B cell (primary cell): ENCODE measurements at regions not wholly inside any gene's neighbourhood (a gene's known extent, or its start where the extent isn't known, plus 50 kb on each side); places are given as distances from the start of the nearest gene placed in this dataset.

ENCODE experiments used
- ATAC-seq: fragments of 200-7000 bp; cut with Tn5 transposase; one replicate; pipeline ENCODE4 v1.10.0; 2021; ENCODE audit warnings: low read depth, mild to moderate bottlenecking, moderate number of reproducible peaks, moderate library complexity
- CTCF ChIA-PET: fragments of 350-600 bp; sonication (Branson Sonifier 250); formaldehyde crosslinking; loops from one replicate; lab custom pipeline; 2021; ENCODE audit warnings: antibody characterized with exemption, inconsistent platforms; lab: Charles Lee
- POLR2A ChIA-PET: fragments of 350-600 bp; sonication (Branson Sonifier 250); formaldehyde crosslinking; loops from one replicate; lab custom pipeline; 2021; ENCODE audit warnings: antibody characterized with exemption; lab: Charles Lee
- DNase-seq: peaks from one replicate; pipeline ENCODE4 v3.0.0; 2013
- H2AFZ ChIP-seq: 2 replicates; pipeline ENCODE4 v1.6.1; 2012; ENCODE audit warnings: mild to moderate bottlenecking, low read depth, low read length; ENCODE audit not compliant: insufficient read depth, poor library complexity, severe bottlenecking
- H3K27ac ChIP-seq, 2 donors: 1 replicate in 1 of 2; 2 replicates in 1 of 2; pipeline ENCODE4 v1.5.1; 2012 to 2013; ENCODE audit warnings: low read length in 2 of 2, mild to moderate bottlenecking in 2 of 2, moderate library complexity in 1 of 2
- H3K27me3 ChIP-seq, 4 experiments: fragments of 200-600 bp in 1 of 4; sonication (generic) in 1 of 4; replicated peaks in 1 of 4; 1 replicate in 2 of 4; 2 replicates in 2 of 4; pipeline versions ENCODE4 v1.6.1 to v1.7.0; 2013 to 2016; ENCODE audit warnings: low read length in 3 of 4, mild to moderate bottlenecking in 2 of 4, mixed read lengths in 1 of 4, moderate library complexity in 1 of 4; ENCODE audit not compliant: insufficient read depth in 4 of 4, control insufficient read depth in 3 of 4; ENCODE audit errors: control extremely low read depth in 1 of 4
- H3K36me3 ChIP-seq, 2 experiments: replicated peaks in 1 of 2; 1 replicate in 1 of 2; 2 replicates in 1 of 2; pipeline versions ENCODE4 v1.6.1 to v1.7.1; 2013; ENCODE audit warnings: low read length in 1 of 2; ENCODE audit not compliant: insufficient read depth in 2 of 2, control insufficient read depth in 1 of 2; ENCODE audit errors: control extremely low read depth in 1 of 2, extremely low read depth in 1 of 2
- H3K4me1 ChIP-seq, 2 donors: fragments of 200-600 bp in 1 of 2; sonication (generic) in 1 of 2; 1 replicate in 1 of 2; 2 replicates in 1 of 2; pipeline versions ENCODE4 v1.5.1 to v1.6.1; 2013 to 2017; ENCODE audit warnings: low read length in 2 of 2; ENCODE audit not compliant: control insufficient read depth in 2 of 2, insufficient read depth in 2 of 2
- H3K4me2 ChIP-seq: replicated peaks from 2 replicates; pipeline ENCODE3; 2012; ENCODE audit warnings: mild to moderate bottlenecking, low read depth, low read length; ENCODE audit not compliant: poor library complexity, severe bottlenecking
- H3K4me3 ChIP-seq, 5 experiments: fragments of 200-600 bp in 1 of 5; sonication (generic) in 1 of 5; 1 replicate in 3 of 5; 2 replicates in 2 of 5; pipeline versions ENCODE4 v1.5.1 to v1.7.0; 2011 to 2016; ENCODE audit warnings: low read length in 4 of 5, mild to moderate bottlenecking in 4 of 5, low read depth in 2 of 5, control low read depth in 1 of 5, moderate library complexity in 1 of 5; ENCODE audit not compliant: insufficient read depth in 1 of 5; ENCODE audit errors: control extremely low read depth in 1 of 5, extremely low read depth in 1 of 5
- H3K79me2 ChIP-seq: fragments of 200-600 bp; sonication (generic); one replicate; pipeline ENCODE4 v1.6.0; 2016; ENCODE audit warnings: low read length; ENCODE audit not compliant: control insufficient read depth, insufficient read depth
- H3K9ac ChIP-seq: fragments of 200-600 bp; sonication (generic); 2 replicates; pipeline ENCODE4 v1.6.1; 2017; ENCODE audit warnings: mild to moderate bottlenecking, low read length, moderate library complexity
- H3K9me3 ChIP-seq, 3 donors: one replicate each; pipeline versions ENCODE4 v1.6.1 to v1.7.1; 2013; ENCODE audit warnings: low read length in 2 of 3; ENCODE audit not compliant: control insufficient read depth in 2 of 3, insufficient read depth in 1 of 3; ENCODE audit errors: control extremely low read depth in 1 of 3
- H4K20me1 ChIP-seq: 2 replicates; pipeline ENCODE4 v1.6.0; 2012; ENCODE audit warnings: mild to moderate bottlenecking, low read length; ENCODE audit not compliant: insufficient read depth, control insufficient read depth, poor library complexity, severe bottlenecking
- H3K27ac Mint-ChIP-seq: one replicate; pipeline ENCODE4 v1.8.0; 2021; ENCODE audit warnings: mixed read lengths
- H3K27me3 Mint-ChIP-seq: one replicate; pipeline ENCODE4 v1.8.0; 2021; ENCODE audit warnings: mixed read lengths
- H3K4me1 Mint-ChIP-seq: one replicate; pipeline ENCODE4 v1.8.0; 2021; ENCODE audit warnings: mixed read lengths
- H3K4me3 Mint-ChIP-seq: one replicate; pipeline ENCODE4 v1.8.0; 2021; ENCODE audit warnings: mixed read lengths
- H3K9me3 Mint-ChIP-seq: one replicate; pipeline ENCODE4 v1.8.0; 2022; ENCODE audit warnings: mixed read lengths; ENCODE audit not compliant: insufficient read depth
- EZH2 ChIP-seq: IDR thresholded peaks from 2 replicates; pipeline ENCODE4 v1.6.1; 2012; ENCODE audit warnings: borderline replicate concordance, low read depth, mild to moderate bottlenecking, moderate library complexity, low read length; ENCODE audit not compliant: insufficient read depth, poor library complexity, severe bottlenecking
- WGBS: methylation state at CpG from one replicate; pipeline ENCODE4 v1.1.5; 2013; ENCODE audit warnings: missing lambda C conversion rate; ENCODE audit not compliant: insufficient coverage; 5-methylcytosine and 5-hydroxymethylcytosine counted together
- intact Hi-C: fragments of 100-400 bp; cut with micrococcal nuclease; formaldehyde crosslinking; loops from one replicate; pipeline ENCODE4 v1.10.0; 2022
- TF ChIP-seq, protein P1 (sequence below): fragments of 200-600 bp; IDR thresholded peaks from one replicate; pipeline ENCODE4 v1.8.0; 2022; ENCODE audit warnings: antibody characterized with exemption, mild to moderate bottlenecking

DNA sequence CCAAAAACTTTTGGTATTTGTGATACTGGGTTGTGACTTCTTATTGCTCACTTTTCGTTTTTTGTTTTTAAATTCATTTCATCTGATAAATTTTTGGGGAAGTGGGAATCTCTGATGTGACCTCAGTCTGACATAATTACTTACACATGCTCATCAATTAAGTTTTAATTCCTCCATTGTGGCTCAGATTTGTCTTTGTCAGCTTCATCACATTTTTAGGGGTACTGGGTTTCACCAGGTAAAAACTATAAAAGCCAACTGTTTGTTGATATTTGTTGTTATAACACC is 425.3 kb upstream of the TGFBR2 start:
- peaks cover 2% of the 10 kb centered on the region for H3K4me1 Mint-ChIP-seq

DNA sequence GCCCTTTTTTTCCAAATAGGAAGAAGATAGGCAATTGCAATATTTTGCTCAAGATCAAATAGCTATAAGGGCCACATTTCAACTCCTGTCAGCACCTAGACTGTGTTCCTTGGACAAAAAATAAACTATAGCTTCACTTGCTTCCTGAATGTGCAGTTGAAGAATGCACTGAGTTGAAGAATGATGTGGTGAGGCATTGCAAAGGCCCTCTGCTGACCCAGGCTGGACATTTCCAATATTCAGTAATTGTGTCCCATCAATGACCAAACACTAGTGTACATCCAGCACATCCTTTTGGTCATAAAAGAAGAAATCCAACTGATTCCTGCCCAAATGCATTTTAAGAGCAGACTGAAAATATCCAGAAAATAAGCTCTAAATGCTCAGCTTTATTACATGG is 424.8 kb upstream of the TGFBR2 start:
- H3K79me2 ChIP-seq, result no peaks in the 10 kb centered on the region
- H3K27me3 ChIP-seq, result peaks cover 0 to 3% (median 0%) of the 10 kb centered on the region in 4 experiments
- no peaks in the 10 kb centered on the region for H3K36me3 ChIP-seq
- Mint-ChIP-seq H3K4me3 (no peak overlapping the region), H3K27ac (no peak overlapping the region), H3K4me1 (peaks cover 2% of the 10 kb centered on the region), H3K9me3 (no peaks in the 10 kb centered on the region), H3K27me3 (peaks cover 16% of the 10 kb centered on the region)
- ChIA-PET CTCF (interaction anchor here (1.0 to 5.3 kb wide), 3 partner anchors 15 to 68 kb away, joined by 3 to 27 read pairs (median 4); no protein-coding TSS in a partner anchor), POLR2A (no interaction called here)
- DNase-seq, result no peak
- TF ChIP-seq, protein P1, sequence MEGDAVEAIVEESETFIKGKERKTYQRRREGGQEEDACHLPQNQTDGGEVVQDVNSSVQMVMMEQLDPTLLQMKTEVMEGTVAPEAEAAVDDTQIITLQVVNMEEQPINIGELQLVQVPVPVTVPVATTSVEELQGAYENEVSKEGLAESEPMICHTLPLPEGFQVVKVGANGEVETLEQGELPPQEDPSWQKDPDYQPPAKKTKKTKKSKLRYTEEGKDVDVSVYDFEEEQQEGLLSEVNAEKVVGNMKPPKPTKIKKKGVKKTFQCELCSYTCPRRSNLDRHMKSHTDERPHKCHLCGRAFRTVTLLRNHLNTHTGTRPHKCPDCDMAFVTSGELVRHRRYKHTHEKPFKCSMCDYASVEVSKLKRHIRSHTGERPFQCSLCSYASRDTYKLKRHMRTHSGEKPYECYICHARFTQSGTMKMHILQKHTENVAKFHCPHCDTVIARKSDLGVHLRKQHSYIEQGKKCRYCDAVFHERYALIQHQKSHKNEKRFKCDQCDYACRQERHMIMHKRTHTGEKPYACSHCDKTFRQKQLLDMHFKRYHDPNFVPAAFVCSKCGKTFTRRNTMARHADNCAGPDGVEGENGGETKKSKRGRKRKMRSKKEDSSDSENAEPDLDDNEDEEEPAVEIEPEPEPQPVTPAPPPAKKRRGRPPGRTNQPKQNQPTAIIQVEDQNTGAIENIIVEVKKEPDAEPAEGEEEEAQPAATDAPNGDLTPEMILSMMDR, result no peak
- no peak for TF ChIP-seq EZH2
- ATAC-seq, result no peak
- H3K9me3 ChIP-seq, result no peaks in the 10 kb centered on the region
- no peak overlapping the region for H3K27ac ChIP-seq
- H4K20me1 ChIP-seq, result no peaks in the 10 kb centered on the region
- intact Hi-C loops, result no loop called here
- H2AFZ ChIP-seq, result no peak overlapping the region
- H3K4me3 ChIP-seq, result no peak overlapping the region
- no peaks in the 10 kb centered on the region for H3K4me1 ChIP-seq
- H3K9ac ChIP-seq, result no peak overlapping the region
- H3K4me2 ChIP-seq, result no peak overlapping the region

More for the DNA sequence above, 425.3 kb upstream of the TGFBR2 start:
- DNase-seq (no peak), ATAC-seq (no peak)
- WGBS, result no CpG with 5 or more reads among the region's 1 CpG
- H3K4me3 Mint-ChIP-seq, result no peak overlapping the region
- Histone ChIP-seq H2AFZ (no peak overlapping the region), H3K36me3 (no peaks in the 10 kb centered on the region), H3K4me2 (no peak overlapping the region), H3K9me3 (no peaks in the 10 kb centered on the region), H3K79me2 (no peaks in the 10 kb centered on the region), H3K27me3 (peaks cover 0 to 3% (median 0%) of the 10 kb centered on the region in 4 experiments), H3K4me1 (no peaks in the 10 kb centered on the region), H3K4me3 (no peak overlapping the region), H3K27ac (no peak overlapping the region), H4K20me1 (no peaks in the 10 kb centered on the region), H3K9ac (no peak overlapping the region)
- TF ChIP-seq, protein P1, result no peak
- no peak for TF ChIP-seq EZH2
- H3K9me3 Mint-ChIP-seq, result no peaks in the 10 kb centered on the region
- POLR2A ChIA-PET, result no interaction called here
- intact Hi-C loops, result no loop called here
- peaks cover 15% of the 10 kb centered on the region for H3K27me3 Mint-ChIP-seq
- no peak overlapping the region for H3K27ac Mint-ChIP-seq
- CTCF ChIA-PET, result interaction anchor here (1.0 to 5.1 kb wide), 3 partner anchors 15 to 68 kb away, joined by 3 to 26 read pairs (median 4); no protein-coding TSS in a partner anchor
